ENCODE measurements at regions not wholly inside any gene's neighbourhood (a gene's known extent, or its start where the extent isn't known, plus 50 kb on each side); places are given as distances from the start of the nearest gene placed in this dataset.

- H3K4me3 Mint-ChIP-seq, result no peak overlapping the region; the same call in 1 of the 2 replicates
- TF ChIP-seq CTCF (IDR thresholded peaks at IDR 0.05), result no peak
- H3K27ac Mint-ChIP-seq, result no peak overlapping the region
- H3K36me3 Mint-ChIP-seq (ENCODE audit: low read depth), result no peaks in the 10 kb centered on the region
- no peak for DNase-seq
- peaks cover 13% of the 10 kb centered on the region for H3K4me1 Mint-ChIP-seq (ENCODE audit: low read depth)
- no peaks in the 10 kb centered on the region for H3K9me3 Mint-ChIP-seq
- 0 out of 2 replicates have a peak, but pooled peaks cover 2% of the 10 kb centered on the region for H3K27me3 Mint-ChIP-seq (ENCODE audit: insufficient read depth)
Measured at GRCh38 chr1:168638884-168639283, 62.5 kb downstream of the XCL1 start.

GRCh38 chr1:168640182-168640581 lies 63.8 kb downstream of the XCL1 start:
- DNase-seq, result no peak
- H3K4me3 Mint-ChIP-seq, result no peak overlapping the region
- no peaks in the 10 kb centered on the region for H3K9me3 Mint-ChIP-seq
- H3K27me3 Mint-ChIP-seq (ENCODE audit: insufficient read depth), result 0 out of 2 replicates have a peak, but pooled peaks cover 2% of the 10 kb centered on the region
- H3K27ac Mint-ChIP-seq, result no peak overlapping the region
- no peak for TF ChIP-seq CTCF (IDR thresholded peaks at IDR 0.05)
- no peaks in the 10 kb centered on the region for H3K36me3 Mint-ChIP-seq (ENCODE audit: low read depth)
- H3K4me1 Mint-ChIP-seq (ENCODE audit: low read depth), result peaks cover 13% of the 10 kb centered on the region

- no peaks in the 10 kb centered on the region for H3K36me3 Mint-ChIP-seq (ENCODE audit: low read depth)
- H3K27me3 Mint-ChIP-seq (ENCODE audit: insufficient read depth), result 0 out of 2 replicates have a peak, but pooled peaks cover 2% of the 10 kb centered on the region
- no peak overlapping the region for H3K27ac Mint-ChIP-seq
- no peaks in the 10 kb centered on the region for H3K9me3 Mint-ChIP-seq
- DNase-seq, result no peak
- peaks cover 13% of the 10 kb centered on the region for H3K4me1 Mint-ChIP-seq (ENCODE audit: low read depth)
- no peak for TF ChIP-seq CTCF (IDR thresholded peaks at IDR 0.05)
- H3K4me3 Mint-ChIP-seq, result no peak overlapping the region
Measured at GRCh38 chr1:168640836-168641235, 64.4 kb downstream of the XCL1 start.

- no peak for TF ChIP-seq CTCF (IDR thresholded peaks at IDR 0.05)
- Mint-ChIP-seq H3K27me3 (ENCODE audit: insufficient read depth) (no peaks in the 10 kb centered on the region), H3K4me3 (no peak overlapping the region), H3K36me3 (ENCODE audit: low read depth) (no peaks in the 10 kb centered on the region), H3K4me1 (ENCODE audit: low read depth) (no peaks in the 10 kb centered on the region), H3K9me3 (no peaks in the 10 kb centered on the region), H3K27ac (no peak overlapping the region)
- peak; percentile 12 for DNase-seq
Measured at GRCh38 chr1:168643152-168643551, 66.7 kb downstream of the XCL1 start.
